A549 (cell line): ENCODE measurements at regions not wholly inside any gene's neighbourhood (a gene's known extent, or its start where the extent isn't known, plus 50 kb on each side); places are given as distances from the start of the nearest gene placed in this dataset.

Experiments
- ATAC-seq, 2 experiments: fragments of 200-7000 bp in 1 of 2; fragments of >200 bp in 1 of 2; cut with Nextera tagmentation in 1 of 2; cut with Tn5 transposase in 1 of 2; 3 replicates each; pipeline versions ENCODE4 v1.8.0 to v1.9.1; 2018 to 2020; ENCODE audit warnings: mild to moderate bottlenecking in 1 of 2, moderate library complexity in 1 of 2
- CTCF ChIA-PET: fragments of 300-600 bp; sonication (Branson Sonifier 250); formaldehyde crosslinking; extraction: SDS; loops from one replicate; lab custom pipeline; 2021; ENCODE audit warnings: antibody characterized with exemption, inconsistent platforms; lab: Yijun Ruan, JAX
- POLR2A ChIA-PET: fragments of 350-600 bp; formaldehyde crosslinking; extraction: SDS; loops from one replicate; lab custom pipeline; 2021; ENCODE audit warnings: antibody characterized with exemption, inconsistent platforms; lab: Yijun Ruan, JAX
- DNase-seq, 2 experiments: peaks; one replicate each; pipeline versions ENCODE4 v3.0.0 to v3.0.0-alpha.2; 2011 to 2016; ENCODE audit warnings: low read depth in 1 of 2, low spot score in 1 of 2
- FAIRE-seq: peaks from 2 replicates; lab custom pipeline; 2011; peaks lifted over from hg19 to GRCh38; lab: Jason Lieb, UNC
- H3K27ac ChIP-seq, 2 experiments: fragments of >200 bp; sonication (Bioruptor Twin); formaldehyde crosslinking; 3 replicates each; pipeline ENCODE4 v1.5.1; 2016 to 2017
- H3K4me1 ChIP-seq: fragments of >200 bp; sonication (Bioruptor Twin); formaldehyde crosslinking; 3 replicates; pipeline ENCODE4 v1.6.1; 2016
- H3K4me2 ChIP-seq: fragments of >200 bp; sonication (Bioruptor Twin); formaldehyde crosslinking; 3 replicates; pipeline ENCODE4 v1.6.1; 2016
- H3K4me3 ChIP-seq: fragments of >200 bp; sonication (Bioruptor Twin); formaldehyde crosslinking; 3 replicates; pipeline ENCODE4 v1.5.1; 2016
- H3K9me3 ChIP-seq: fragments of >200 bp; sonication (Bioruptor Twin); formaldehyde crosslinking; 3 replicates; pipeline ENCODE4 v1.6.1; 2016
- BHLHE40 ChIP-seq: IDR thresholded peaks from 2 replicates; pipeline ENCODE4 v1.6.1; 2012; ENCODE audit warnings: low read depth, low read length, inconsistent platforms
- CBX2 ChIP-seq: fragments of 200-600 bp; sonication (generic); IDR thresholded peaks from 2 replicates; pipeline ENCODE4 v1.6.1; 2016; ENCODE audit warnings: low read depth, mild to moderate bottlenecking, borderline replicate concordance
- CBX8 ChIP-seq: fragments of 200-600 bp; sonication (generic); IDR thresholded peaks from 2 replicates; pipeline ENCODE4 v1.6.1; 2016
- CEBPB ChIP-seq, 2 experiments: fragments of >200 bp in 1 of 2; sonication (Bioruptor Twin) in 1 of 2; formaldehyde crosslinking in 1 of 2; IDR thresholded peaks; 2 replicates each; pipeline ENCODE4 v1.6.1; 2012 to 2016
- EP300 ChIP-seq, 2 experiments: fragments of >200 bp; sonication (Bioruptor Twin); formaldehyde crosslinking; IDR thresholded peaks; 2 replicates in 1 of 2; 3 replicates in 1 of 2; pipeline ENCODE4 v1.6.1; 2016 to 2017
- ESRRA ChIP-seq: fragments of 150-350 bp; IDR thresholded peaks from 2 replicates; pipeline ENCODE4 v1.6.1; 2014; ENCODE audit warnings: mild to moderate bottlenecking, low read length, borderline replicate concordance
- FOSL2 ChIP-seq, 2 experiments: fragments of 450-650 bp in 1 of 2; fragments of >200 bp in 1 of 2; sonication (Bioruptor Twin) in 1 of 2; formaldehyde crosslinking; IDR thresholded peaks; 2 replicates each; pipeline versions ENCODE4 v1.5.0 to v1.6.1; 2016 to 2020; ENCODE audit warnings: mild to moderate bottlenecking in 1 of 2, moderate library complexity in 1 of 2
- HEYL ChIP-seq: fragments of 250-450 bp; sonication (Bioruptor Pico); IDR thresholded peaks from 2 replicates; pipeline ENCODE4 v1.8.0; 2021; ENCODE audit warnings: mild to moderate bottlenecking, moderate library complexity
- HOXA7 ChIP-seq: fragments of 250-450 bp; sonication (Bioruptor Pico); IDR thresholded peaks from 2 replicates; pipeline ENCODE4 v1.5.0; 2020; ENCODE audit warnings: mild to moderate bottlenecking, moderate library complexity
- JUNB ChIP-seq: fragments of >200 bp; sonication (Bioruptor Twin); formaldehyde crosslinking; IDR thresholded peaks from 2 replicates; pipeline ENCODE4 v1.6.1; 2016
- KDM1A ChIP-seq: fragments of 200-600 bp; sonication (generic); IDR thresholded peaks from 2 replicates; pipeline ENCODE4 v1.6.1; 2016; ENCODE audit warnings: low read depth, mild to moderate bottlenecking
- POLR2A ChIP-seq: IDR thresholded peaks from 2 replicates; pipeline ENCODE4 v1.6.1; 2012; ENCODE audit warnings: mild to moderate bottlenecking, low read length
- POLR2AphosphoS2 ChIP-seq: conservative IDR thresholded peaks from 2 replicates; pipeline ENCODE4 v1.6.1; 2012; ENCODE audit warnings: low read length, improper control_type of control experiment, inconsistent platforms
- RARB ChIP-seq: fragments of 250-450 bp; sonication (Bioruptor Pico); IDR thresholded peaks from 2 replicates; pipeline ENCODE4 v1.8.0; 2021; ENCODE audit warnings: mild to moderate bottlenecking, moderate library complexity
- REST ChIP-seq: fragments of 200-600 bp; sonication (generic); IDR thresholded peaks from 2 replicates; pipeline ENCODE4 v1.6.1; 2016; ENCODE audit warnings: antibody characterized with exemption, mild to moderate bottlenecking, moderate library complexity
- ZFP36 ChIP-seq: fragments of 450-650 bp; IDR thresholded peaks from 2 replicates; pipeline ENCODE4 v1.6.1; 2014; ENCODE audit warnings: borderline replicate concordance; ENCODE audit not compliant: partially characterized antibody
- ZNF302 ChIP-seq: fragments of 250-450 bp; sonication (Bioruptor Pico); IDR thresholded peaks from 2 replicates; pipeline ENCODE4 v1.9.0; 2021; ENCODE audit warnings: inconsistent platforms, mild to moderate bottlenecking, moderate library complexity
- ZSCAN20 ChIP-seq: fragments of 250-450 bp; sonication (Bioruptor Pico); IDR thresholded peaks from 2 replicates; pipeline ENCODE4 v1.8.0; 2022; ENCODE audit warnings: mild to moderate bottlenecking, moderate library complexity
- WGBS: methylation state at CpG from one replicate; pipeline ENCODE4 v1.1.6; 2017; ENCODE audit errors: missing lambda C conversion rate; 5-methylcytosine and 5-hydroxymethylcytosine counted together
- TF ChIP-seq, protein P1 (sequence below): fragments of >200 bp; sonication (Bioruptor Twin); formaldehyde crosslinking; IDR thresholded peaks from 2 replicates; pipeline ENCODE4 v1.6.1; 2016

DNA sequence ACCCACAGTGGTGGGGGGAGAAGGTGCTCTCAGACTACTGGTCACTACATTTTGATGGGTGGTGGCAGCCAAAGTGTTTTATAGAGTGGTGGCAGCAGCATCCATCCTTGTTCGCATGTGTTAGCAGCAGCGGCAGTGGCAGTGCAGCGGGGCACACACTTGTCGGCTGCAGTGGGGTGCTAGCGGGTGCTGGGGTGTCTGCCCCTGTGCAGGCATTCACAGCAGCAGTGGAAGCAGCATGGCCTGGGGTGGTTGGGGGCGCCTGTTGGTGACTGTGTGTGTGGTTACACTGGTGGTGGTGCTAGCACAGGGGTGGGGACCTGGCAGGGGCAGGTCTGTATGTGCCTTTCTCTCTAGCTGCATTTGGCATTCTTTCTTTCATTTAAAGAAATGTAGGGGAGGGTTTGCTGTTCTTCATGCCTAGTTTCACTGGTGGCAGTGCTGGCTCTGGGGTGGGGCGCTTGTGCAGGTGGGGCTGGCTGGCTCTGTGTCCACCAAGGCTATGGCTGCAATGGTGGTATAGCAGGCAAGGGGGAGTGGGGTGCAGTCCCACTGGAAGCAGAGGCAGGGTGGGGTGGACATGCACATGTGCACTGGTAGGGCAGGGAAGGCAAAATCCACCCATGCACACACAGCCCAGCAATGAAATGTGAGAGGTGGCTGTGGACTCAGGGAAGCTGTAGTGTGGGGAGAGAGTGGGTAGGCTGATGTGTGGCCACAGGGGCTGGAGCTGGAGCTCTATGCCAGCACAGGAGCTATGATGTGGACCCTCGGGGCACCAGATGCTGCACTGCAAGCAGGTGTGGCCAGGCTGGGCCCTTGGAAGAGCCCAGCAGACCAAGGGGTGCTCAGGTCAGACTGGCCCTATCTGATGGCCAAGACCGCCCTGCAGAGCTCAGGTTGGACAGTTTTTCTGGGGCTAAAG is 173.3 kb downstream of the PRDM13 start:
- CTCF ChIA-PET: no interaction called here
- POLR2A ChIA-PET: no interaction called here
- DNase-seq (no peak), FAIRE-seq (no peak), ATAC-seq (0 out of 6 replicates have a peak, but pooled peaks of 1 of the 2 experiments have one; percentile 34)
- no peak overlapping the region for H3K4me3 ChIP-seq
- H3K4me1 ChIP-seq: no peaks in the 10 kb centered on the region
- no peak overlapping the region for H3K27ac ChIP-seq
- TF ChIP-seq RARB (no peak), HOXA7 (CRISPR knock-in tag) (no peak), REST (no peak), CBX2 (no peak), ZNF302 (CRISPR knock-in tag) (no peak), KDM1A (no peak), CBX8 (no peak), POLR2A (no peak), POLR2AphosphoS2 (no peak), ZFP36 (no peak), HEYL (CRISPR knock-in tag) (no peak)
- TF ChIP-seq, protein P1, sequence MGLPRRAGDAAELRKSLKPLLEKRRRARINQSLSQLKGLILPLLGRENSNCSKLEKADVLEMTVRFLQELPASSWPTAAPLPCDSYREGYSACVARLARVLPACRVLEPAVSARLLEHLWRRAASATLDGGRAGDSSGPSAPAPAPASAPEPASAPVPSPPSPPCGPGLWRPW: no peak
- no peaks in the 10 kb centered on the region for H3K9me3 ChIP-seq
- 61% methylated on average over 6 of the region's 9 CpGs for WGBS
- no peak overlapping the region for H3K4me2 ChIP-seq

DNA sequence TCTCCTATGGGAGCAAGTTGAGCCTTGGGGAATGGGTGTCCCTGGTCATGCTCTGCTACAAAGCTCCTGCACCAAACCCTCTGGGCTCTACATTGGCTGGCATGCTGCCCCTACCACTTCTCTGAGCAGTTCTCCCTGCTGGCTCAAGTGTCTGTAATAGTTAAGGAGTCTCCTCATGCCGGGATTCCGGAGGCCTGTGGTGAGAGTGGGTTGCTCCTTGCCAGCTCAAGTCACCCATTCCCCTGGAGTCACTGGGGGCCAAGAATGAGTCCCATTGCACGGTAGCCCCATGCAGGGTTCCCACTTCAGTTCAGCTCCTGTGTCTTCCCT is 173.9 kb downstream of the PRDM13 start:
- FAIRE-seq (no peak), DNase-seq (no peak), ATAC-seq (no peak)
- CTCF ChIA-PET: no interaction called here
- WGBS: 20% methylated on average over 1 of the region's 3 CpGs
- no peaks in the 10 kb centered on the region for H3K9me3 ChIP-seq
- no peak overlapping the region for H3K4me3 ChIP-seq
- H3K4me2 ChIP-seq: no peak overlapping the region
- no peak for TF ChIP-seq HOXA7 (CRISPR knock-in tag)
- no peak for TF ChIP-seq EP300 (IDR thresholded peaks at IDR 0.05)
- no peak for TF ChIP-seq FOSL2 (IDR thresholded peaks at IDR 0.05)
- no peak for TF ChIP-seq FOSL2 (CRISPR knock-in tag; IDR thresholded peaks at IDR 0.05)
- TF ChIP-seq JUNB: no peak
- no peak for TF ChIP-seq ZSCAN20 (CRISPR knock-in tag)
- POLR2A ChIA-PET: no interaction called here
- H3K27ac ChIP-seq: no peak overlapping the region
- no peaks in the 10 kb centered on the region for H3K4me1 ChIP-seq

GRCh38 chr6:99789767-99790166 is 183.1 kb downstream of the PRDM13 start:
- Histone ChIP-seq H3K4me3 (no peak overlapping the region), H3K9me3 (no peaks in the 10 kb centered on the region), H3K27ac (no peak overlapping the region), H3K4me1 (no peaks in the 10 kb centered on the region), H3K4me2 (no peak overlapping the region)
- ATAC-seq (no peak), DNase-seq (no peak)
- POLR2A ChIA-PET: no interaction called here
- 0% methylated on average over 1 of the region's 1 CpG for WGBS
- no peak for TF ChIP-seq RARB
- no peak for TF ChIP-seq ZNF302 (CRISPR knock-in tag)
- no peak for TF ChIP-seq CEBPB (IDR thresholded peaks at IDR 0.05)
- TF ChIP-seq ESRRA: no peak
- TF ChIP-seq BHLHE40: no peak
- TF ChIP-seq, all 56 proteins: peak for 0
- CTCF ChIA-PET: no interaction called here
- no peak for FAIRE-seq
